Fibroblast of peridontal ligament (primary cell): ENCODE measurements at regions not wholly inside any gene's neighbourhood (a gene's known extent, or its start where the extent isn't known, plus 50 kb on each side); places are given as distances from the start of the nearest gene placed in this dataset.
A peak's percentile ranks its signal among the peaks of the same experiment; 100 is the strongest.
"Not testable (repeated sequence)": the region's sequence is repeated elsewhere in the genome, so short reads cannot be mapped to it uniquely, and the experiment has no call there.

Experiments
- DNase-seq: peaks from one replicate; pipeline ENCODE4 v3.0.0-alpha.2; 2010; ENCODE audit errors: extremely low read depth

GRCh38 chr6:149237464-149237863 is 80.0 kb upstream of the TAB2 start:
- DNase-seq, result no peak

- no peak for DNase-seq
Observed at GRCh38 chr6:149239573-149240209, 77.8 kb upstream of the TAB2 start.

GRCh38 chr6:149242883-149243282 is 74.6 kb upstream of the TAB2 start:
- peak; percentile 55 for DNase-seq

GRCh38 chr6:149244105-149244504 is 73.4 kb upstream of the TAB2 start:
- no peak for DNase-seq

GRCh38 chr6:149246691-149247384 is 70.7 kb upstream of the TAB2 start:
- no peak for DNase-seq

- DNase-seq, result no peak
Observed at GRCh38 chr6:149247385-149247763, 70.1 kb upstream of the TAB2 start.

- not testable (repeated sequence) for DNase-seq
Observed at GRCh38 chr6:149248263-149248662, 69.2 kb upstream of the TAB2 start.

- no peak for DNase-seq
Observed at GRCh38 chr6:149248693-149249369, 68.7 kb upstream of the TAB2 start.

GRCh38 chr6:149249370-149250357 is 67.8 kb upstream of the TAB2 start:
- no peak for DNase-seq

- no peak for DNase-seq
Observed at GRCh38 chr6:149250951-149251350, 66.6 kb upstream of the TAB2 start.

GRCh38 chr6:149252622-149253021 is 64.9 kb upstream of the TAB2 start:
- DNase-seq, result no peak

GRCh38 chr6:149254253-149254652 is 63.3 kb upstream of the TAB2 start:
- DNase-seq, result no peak

- no peak for DNase-seq
Observed at GRCh38 chr6:149259753-149260152, 57.8 kb upstream of the TAB2 start.

GRCh38 chr6:149260214-149260874 is 57.2 kb upstream of the TAB2 start:
- no peak for DNase-seq

- DNase-seq, result peak; percentile 21
Observed at GRCh38 chr6:149261364-149262040, 56.0 kb upstream of the TAB2 start.

GRCh38 chr6:149263321-149263720 is 54.2 kb upstream of the TAB2 start:
- no peak for DNase-seq

GRCh38 chr6:149264629-149265028 is 52.9 kb upstream of the TAB2 start:
- no peak for DNase-seq

- no peak for DNase-seq
Observed at GRCh38 chr6:149265945-149266344, 51.6 kb upstream of the TAB2 start.

- DNase-seq, result no peak
Observed at GRCh38 chr6:149266659-149267058, 50.9 kb upstream of the TAB2 start.

GRCh38 chr6:149267072-149267471 is 50.4 kb upstream of the TAB2 start:
- DNase-seq, result no peak
